ELR (cell line): ENCODE measurements at regions not wholly inside any gene's neighbourhood (a gene's known extent, or its start where the extent isn't known, plus 50 kb on each side); places are given as distances from the start of the nearest gene placed in this dataset.

Experiments
- DNase-seq: peaks from one replicate; pipeline ENCODE4 v3.0.0-alpha.2; 2015; ENCODE audit warnings: low read depth

- DNase-seq: no peak
Measured at GRCh38 chr4:14879683-14880082, 122.6 kb upstream of the CPEB2 start.

- DNase-seq: no peak
Measured at GRCh38 chr4:14880805-14881204, 121.5 kb upstream of the CPEB2 start.

GRCh38 chr4:14883166-14883565, 119.1 kb upstream of the CPEB2 start:
- no peak for DNase-seq

- no peak for DNase-seq
Measured at GRCh38 chr4:14883661-14884060, 118.6 kb upstream of the CPEB2 start.

- DNase-seq: no peak
Measured at GRCh38 chr4:14887842-14888433, 114.3 kb upstream of the CPEB2 start.

- DNase-seq: no peak
Measured at GRCh38 chr4:14888790-14889572, 113.3 kb upstream of the CPEB2 start.

GRCh38 chr4:14892563-14892962, 109.7 kb upstream of the CPEB2 start:
- no peak for DNase-seq

GRCh38 chr4:14893713-14894112, 108.6 kb upstream of the CPEB2 start:
- no peak for DNase-seq

GRCh38 chr4:14894392-14895292, 107.6 kb upstream of the CPEB2 start:
- DNase-seq: no peak

- no peak for DNase-seq
Measured at GRCh38 chr4:14896656-14897175, 105.6 kb upstream of the CPEB2 start.

GRCh38 chr4:14897217-14897616, 105.1 kb upstream of the CPEB2 start:
- DNase-seq: peak; percentile 22

GRCh38 chr4:14898989-14899388, 103.3 kb upstream of the CPEB2 start:
- no peak for DNase-seq

GRCh38 chr4:14902342-14902741, 99.9 kb upstream of the CPEB2 start:
- DNase-seq: no peak

- DNase-seq: no peak
Measured at GRCh38 chr4:14903321-14903720, 99.0 kb upstream of the CPEB2 start.

GRCh38 chr4:14906805-14907204, 95.5 kb upstream of the CPEB2 start:
- no peak for DNase-seq

- DNase-seq: peak; percentile 57
Measured at GRCh38 chr4:14908635-14909034, 93.6 kb upstream of the CPEB2 start.

- no peak for DNase-seq
Measured at GRCh38 chr4:14910411-14910810, 91.9 kb upstream of the CPEB2 start.

- DNase-seq: no peak
Measured at GRCh38 chr4:14912426-14912825, 89.9 kb upstream of the CPEB2 start.

GRCh38 chr4:14915018-14915417, 87.3 kb upstream of the CPEB2 start:
- DNase-seq: no peak

- peak; percentile 89 for DNase-seq
Measured at GRCh38 chr4:14916554-14917297, 85.6 kb upstream of the CPEB2 start.

- no peak for DNase-seq
Measured at GRCh38 chr4:14917298-14917633, 85.0 kb upstream of the CPEB2 start.

- DNase-seq: no peak
Measured at GRCh38 chr4:14918336-14918735, 83.9 kb upstream of the CPEB2 start.
